ENCODE measurements at regions not wholly inside any gene's neighbourhood (a gene's known extent, or its start where the extent isn't known, plus 50 kb on each side); places are given as distances from the start of the nearest gene placed in this dataset.

GRCh38 chr11:127622686-127623085 is 622.1 kb upstream of the KIRREL3 start:
- Histone ChIP-seq H3F3A (ENCODE audit: low read depth) (no peaks in the 10 kb centered on the region), H3K9ac (ENCODE audit: low read depth, low read length, poor library complexity, severe bottlenecking) (no peak overlapping the region), H2AFZ (ENCODE audit: low read length) (no peak overlapping the region), H3K36me3 (ENCODE audit: insufficient read depth, low read length) (no peaks in the 10 kb centered on the region), H3K4me2 (ENCODE audit: low read depth, low read length, poor library complexity, severe bottlenecking) (no peak overlapping the region), H3K79me2 (ENCODE audit: insufficient read depth, low read length) (no peaks in the 10 kb centered on the region), H3K27me3 (ENCODE audit: insufficient read depth, low read length, poor library complexity, severe bottlenecking) (no peaks in the 10 kb centered on the region), H3K4me1 (ENCODE audit: insufficient read depth, low read length, poor library complexity, severe bottlenecking) (peaks cover 15% of the 10 kb centered on the region), H3K9me2 (replicated peaks; ENCODE audit: low read depth, low read length) (no peaks in the 10 kb centered on the region), H3K9me3 (ENCODE audit: insufficient read depth, low read depth, low read length) (no peaks in the 10 kb centered on the region), H4K20me1 (ENCODE audit: insufficient read depth, low read length, poor library complexity, severe bottlenecking) (no peaks in the 10 kb centered on the region), H3K4me3 (ENCODE audit: low read length, poor library complexity, severe bottlenecking) (no peak overlapping the region)
- TF ChIP-seq EZH2phosphoT487 (IDR thresholded peaks at IDR 0.05; ENCODE audit: borderline replicate concordance) = no peak
- TF ChIP-seq CTCF (conservative IDR thresholded peaks at IDR 0.05; ENCODE audit: low read length) = no peak

GRCh38 chr11:127620671-127621070 is 620.1 kb upstream of the KIRREL3 start:
- Histone ChIP-seq H3K36me3 (ENCODE audit: insufficient read depth, low read length) (no peaks in the 10 kb centered on the region), H3K4me1 (ENCODE audit: insufficient read depth, low read length, poor library complexity, severe bottlenecking) (peaks cover 14% of the 10 kb centered on the region), H3K9ac (ENCODE audit: low read depth, low read length, poor library complexity, severe bottlenecking) (no peak overlapping the region), H3K4me3 (ENCODE audit: low read length, poor library complexity, severe bottlenecking) (no peak overlapping the region), H3K9me2 (replicated peaks; ENCODE audit: low read depth, low read length) (no peaks in the 10 kb centered on the region), H4K20me1 (ENCODE audit: insufficient read depth, low read length, poor library complexity, severe bottlenecking) (no peaks in the 10 kb centered on the region), H3K9me3 (ENCODE audit: insufficient read depth, low read depth, low read length) (no peaks in the 10 kb centered on the region), H3K4me2 (ENCODE audit: low read depth, low read length, poor library complexity, severe bottlenecking) (no peak overlapping the region), H3K79me2 (ENCODE audit: insufficient read depth, low read length) (no peaks in the 10 kb centered on the region), H2AFZ (ENCODE audit: low read length) (no peak overlapping the region), H3K27me3 (ENCODE audit: insufficient read depth, low read length, poor library complexity, severe bottlenecking) (no peaks in the 10 kb centered on the region), H3F3A (ENCODE audit: low read depth) (no peaks in the 10 kb centered on the region)
- TF ChIP-seq CTCF (conservative IDR thresholded peaks at IDR 0.05; ENCODE audit: low read length) (no peak), EZH2phosphoT487 (IDR thresholded peaks at IDR 0.05; ENCODE audit: borderline replicate concordance) (no peak)

GRCh38 chr11:127619946-127620345 is 619.4 kb upstream of the KIRREL3 start:
- no peaks in the 10 kb centered on the region for H3K36me3 ChIP-seq (ENCODE audit: insufficient read depth, low read length)
- H4K20me1 ChIP-seq (ENCODE audit: insufficient read depth, low read length, poor library complexity, severe bottlenecking) = no peaks in the 10 kb centered on the region
- H3F3A ChIP-seq (ENCODE audit: low read depth) = no peaks in the 10 kb centered on the region
- H3K9me3 ChIP-seq (ENCODE audit: insufficient read depth, low read depth, low read length) = no peaks in the 10 kb centered on the region
- no peaks in the 10 kb centered on the region for H3K9me2 ChIP-seq (replicated peaks; ENCODE audit: low read depth, low read length)
- TF ChIP-seq EZH2phosphoT487 (IDR thresholded peaks at IDR 0.05; ENCODE audit: borderline replicate concordance) (no peak), CTCF (conservative IDR thresholded peaks at IDR 0.05; ENCODE audit: low read length) (no peak)
- H3K4me2 ChIP-seq (ENCODE audit: low read depth, low read length, poor library complexity, severe bottlenecking) = no peak overlapping the region
- H3K4me1 ChIP-seq (ENCODE audit: insufficient read depth, low read length, poor library complexity, severe bottlenecking) = peaks cover 14% of the 10 kb centered on the region
- H3K4me3 ChIP-seq (ENCODE audit: low read length, poor library complexity, severe bottlenecking) = no peak overlapping the region
- no peak overlapping the region for H3K9ac ChIP-seq (ENCODE audit: low read depth, low read length, poor library complexity, severe bottlenecking)
- H3K79me2 ChIP-seq (ENCODE audit: insufficient read depth, low read length) = no peaks in the 10 kb centered on the region
- H2AFZ ChIP-seq (ENCODE audit: low read length) = no peak overlapping the region
- no peaks in the 10 kb centered on the region for H3K27me3 ChIP-seq (ENCODE audit: insufficient read depth, low read length, poor library complexity, severe bottlenecking)
